EH (cell line): ENCODE measurements at regions not wholly inside any gene's neighbourhood (a gene's known extent, or its start where the extent isn't known, plus 50 kb on each side); places are given as distances from the start of the nearest gene placed in this dataset.
A peak's percentile ranks its signal among the peaks of the same experiment; 100 is the strongest.

Source experiments
- DNase-seq: peaks from one replicate; pipeline ENCODE4 v3.0.0-alpha.2; 2015; ENCODE audit warnings: low read depth

DNA sequence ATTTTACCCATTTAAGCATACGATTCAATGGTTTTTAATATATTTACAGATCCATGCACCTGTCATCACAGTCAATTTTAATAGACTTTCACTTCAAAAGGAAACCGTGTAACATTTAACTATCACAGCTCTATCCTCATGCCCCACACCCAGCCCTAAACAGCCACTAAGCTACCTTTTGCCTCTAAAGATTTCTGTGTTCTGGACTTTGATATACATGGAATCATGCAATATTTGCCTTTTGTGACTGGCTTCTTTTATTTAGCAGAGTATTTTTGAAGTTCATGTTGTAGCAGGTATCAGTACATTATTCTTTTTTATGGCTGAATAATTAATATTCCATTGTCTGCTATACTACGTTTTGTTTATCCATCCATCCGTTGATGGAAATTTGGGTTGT, 50.3 kb upstream of the STX16 start:
- DNase-seq: no peak

DNA sequence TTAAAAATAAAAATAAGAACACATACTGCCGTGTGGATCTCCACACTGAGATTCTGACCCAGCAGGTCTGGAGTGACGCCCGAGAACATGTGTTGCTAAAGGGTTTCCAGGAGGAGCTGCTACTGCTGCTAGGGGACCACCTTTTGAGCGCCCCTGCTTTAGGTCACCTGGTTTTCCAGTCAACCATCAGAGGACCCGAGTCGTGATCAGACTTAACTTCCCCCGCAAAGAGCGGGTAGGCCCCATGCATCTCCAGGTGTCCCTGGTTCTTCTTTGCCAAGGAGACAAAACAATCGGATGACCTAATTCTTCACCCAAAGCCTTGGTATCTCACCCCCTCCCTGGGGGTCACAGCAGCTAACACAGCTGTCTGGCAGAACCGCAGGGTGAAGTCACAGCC, 51.1 kb upstream of the STX16 start:
- DNase-seq: no peak

DNA sequence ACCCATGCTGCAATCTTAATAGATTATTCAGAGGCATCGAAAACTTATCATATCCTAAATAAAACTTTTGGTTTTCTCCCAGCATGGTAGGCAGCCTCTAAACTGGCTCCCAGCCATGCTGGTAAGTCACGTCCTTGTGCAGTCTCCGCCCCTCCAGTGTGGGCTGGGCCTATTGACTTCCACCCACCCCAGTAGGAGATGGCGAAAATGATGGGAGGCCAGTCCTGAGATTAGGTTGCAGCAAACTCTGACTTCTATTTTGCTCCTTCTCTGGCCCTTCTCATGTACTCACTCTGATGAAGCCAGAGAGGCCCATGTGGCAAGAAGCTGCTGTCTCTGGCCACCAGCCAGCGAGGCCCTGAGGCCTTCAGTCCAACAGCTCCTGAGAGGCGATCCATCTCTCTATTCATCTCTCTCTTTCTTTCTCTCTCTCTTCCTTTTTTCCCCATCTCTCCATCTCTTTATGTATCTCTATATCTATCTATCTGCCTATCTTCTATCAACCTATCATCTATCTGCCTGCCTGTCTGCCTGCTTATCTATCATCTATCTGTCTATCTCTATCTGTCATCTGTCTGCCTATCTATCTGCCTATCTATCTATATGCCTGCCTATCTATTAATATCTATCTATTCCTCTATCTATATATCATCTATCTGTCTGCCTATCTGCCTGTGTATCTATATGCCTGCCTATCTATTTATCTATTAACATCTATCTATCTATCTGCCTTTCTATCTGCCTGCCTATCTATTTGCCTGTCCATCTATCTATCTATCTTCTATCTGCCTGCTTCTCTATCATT, 52.7 kb upstream of the STX16 start:
- DNase-seq: peak; percentile 64

GRCh38 chr20:58597249-58597891, 53.7 kb upstream of the STX16 start:
- DNase-seq: no peak

DNA sequence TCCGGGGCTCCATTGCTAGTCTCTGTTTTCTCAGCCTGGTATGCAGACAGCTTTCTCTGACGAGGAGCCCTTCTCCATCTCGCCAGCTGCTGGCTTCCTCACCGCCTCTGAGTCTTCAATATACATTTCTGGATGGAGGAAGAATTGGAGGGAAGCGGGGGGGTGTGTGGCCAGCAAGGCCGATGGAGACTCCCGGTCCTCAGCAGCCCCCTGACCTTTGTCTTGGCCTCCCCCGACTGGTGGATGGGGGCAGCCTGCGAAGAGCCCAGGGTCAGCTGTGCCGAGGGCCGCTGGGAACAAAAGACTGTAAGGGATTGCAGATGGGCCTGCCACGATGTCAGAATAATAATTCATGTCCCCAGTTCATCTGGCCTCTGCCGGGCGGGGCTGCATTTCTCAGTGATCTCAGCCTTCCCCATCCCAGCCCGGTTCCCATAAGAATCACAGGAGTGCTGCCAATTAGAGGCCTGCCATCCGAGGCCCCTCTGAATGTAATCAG, 54.3 kb upstream of the STX16 start:
- DNase-seq: peak; percentile 16

DNA sequence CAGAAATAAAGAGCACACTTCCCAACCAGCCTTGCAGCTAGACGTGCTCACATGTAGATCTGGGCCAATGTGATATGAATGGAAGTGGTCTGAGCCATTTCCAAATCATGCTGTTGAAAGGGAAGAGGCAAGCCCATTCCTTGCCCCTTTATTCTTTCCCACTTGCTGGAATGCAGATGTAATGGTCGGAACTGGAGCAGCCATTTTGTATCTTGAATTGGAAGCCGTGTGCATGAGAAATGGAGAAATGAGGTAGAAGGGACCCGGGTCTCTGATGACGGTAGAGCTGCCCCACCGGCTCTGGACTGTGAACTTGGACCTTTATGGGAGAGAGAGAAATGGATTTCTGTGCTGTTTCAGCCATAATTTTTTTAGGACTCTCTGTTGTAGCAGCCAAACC, 54.8 kb upstream of the STX16 start:
- no peak for DNase-seq

- no peak for DNase-seq
Measured at GRCh38 chr20:58595167-58595566, 55.9 kb upstream of the STX16 start.

GRCh38 chr20:58593880-58594638, 57.0 kb upstream of the STX16 start:
- DNase-seq: no peak

DNA sequence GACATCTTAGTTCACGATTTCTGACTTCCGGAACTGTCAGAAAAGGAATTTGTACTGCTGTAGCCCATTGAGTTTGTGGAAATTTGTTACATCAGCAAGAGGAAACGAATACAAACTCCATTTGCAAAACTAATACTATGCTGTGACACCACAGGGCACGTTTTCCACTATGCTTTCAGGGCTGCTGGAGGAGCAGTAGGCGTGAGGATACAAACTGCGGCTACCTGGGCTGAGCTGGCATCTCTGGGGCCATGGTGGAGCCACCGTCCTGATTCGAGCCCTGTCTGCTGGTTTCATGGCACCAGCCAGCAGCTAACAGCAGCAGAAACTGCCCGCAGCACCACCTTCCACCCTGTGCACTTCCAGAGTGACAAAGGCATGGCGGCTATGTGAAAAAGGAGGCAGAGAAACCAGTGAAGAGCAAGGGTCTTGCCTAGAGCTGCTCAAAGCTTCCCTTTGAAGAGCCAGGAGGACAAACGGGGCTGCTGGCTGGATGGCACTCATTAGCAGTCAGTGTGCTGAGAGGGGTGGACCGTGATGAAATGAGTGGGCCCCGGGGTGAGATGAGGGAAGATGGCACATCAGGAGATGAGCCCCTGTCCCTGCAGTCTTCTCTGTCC, 58.9 kb upstream of the STX16 start:
- no peak for DNase-seq

GRCh38 chr20:58590679-58591473, 60.2 kb upstream of the STX16 start:
- no peak for DNase-seq

DNA sequence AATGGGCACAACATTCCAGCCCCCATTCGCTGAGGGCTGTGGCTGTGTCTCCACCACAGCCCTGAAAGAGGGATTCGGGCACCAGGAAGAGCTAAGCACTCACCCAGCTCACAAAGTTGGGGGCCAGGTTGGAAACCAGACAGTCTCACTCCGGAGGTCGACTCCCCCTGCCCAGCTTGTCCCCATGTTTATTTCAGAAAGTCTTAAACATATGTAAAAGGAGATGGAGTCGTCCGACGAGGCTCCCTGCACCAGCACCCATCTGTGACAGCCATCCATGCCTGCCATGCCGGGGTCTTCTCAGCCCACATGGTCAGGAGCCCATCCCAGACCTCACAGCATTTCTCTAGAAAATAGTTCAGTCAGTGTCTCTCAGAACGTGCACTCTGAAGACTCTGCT, 63.6 kb upstream of the STX16 start:
- DNase-seq: no peak

DNA sequence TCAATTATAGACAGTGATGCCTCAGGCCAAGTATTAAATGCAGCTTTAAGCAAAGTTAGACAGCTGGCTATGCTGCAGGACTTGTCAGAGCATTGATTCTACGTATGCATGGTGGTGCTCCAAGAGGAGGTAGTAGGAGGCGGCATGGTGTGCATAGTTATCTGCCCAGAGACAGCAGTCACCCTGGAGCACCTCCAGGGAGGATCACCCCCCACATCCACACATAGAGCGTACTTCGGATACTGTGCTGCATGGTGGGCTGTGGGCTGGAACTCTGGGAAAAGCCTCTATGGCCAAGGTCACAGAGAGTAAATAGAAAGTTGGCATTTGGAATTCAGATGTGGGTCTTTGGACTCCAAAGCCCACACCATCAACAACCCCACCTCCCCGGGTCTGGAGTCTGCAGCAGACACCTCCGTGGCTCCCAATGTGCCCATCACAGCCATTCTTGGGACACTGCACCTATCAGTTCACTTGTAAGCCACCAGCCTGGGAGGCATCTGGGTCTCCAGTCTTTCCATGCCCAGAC, 64.5 kb upstream of the STX16 start:
- no peak for DNase-seq

DNA sequence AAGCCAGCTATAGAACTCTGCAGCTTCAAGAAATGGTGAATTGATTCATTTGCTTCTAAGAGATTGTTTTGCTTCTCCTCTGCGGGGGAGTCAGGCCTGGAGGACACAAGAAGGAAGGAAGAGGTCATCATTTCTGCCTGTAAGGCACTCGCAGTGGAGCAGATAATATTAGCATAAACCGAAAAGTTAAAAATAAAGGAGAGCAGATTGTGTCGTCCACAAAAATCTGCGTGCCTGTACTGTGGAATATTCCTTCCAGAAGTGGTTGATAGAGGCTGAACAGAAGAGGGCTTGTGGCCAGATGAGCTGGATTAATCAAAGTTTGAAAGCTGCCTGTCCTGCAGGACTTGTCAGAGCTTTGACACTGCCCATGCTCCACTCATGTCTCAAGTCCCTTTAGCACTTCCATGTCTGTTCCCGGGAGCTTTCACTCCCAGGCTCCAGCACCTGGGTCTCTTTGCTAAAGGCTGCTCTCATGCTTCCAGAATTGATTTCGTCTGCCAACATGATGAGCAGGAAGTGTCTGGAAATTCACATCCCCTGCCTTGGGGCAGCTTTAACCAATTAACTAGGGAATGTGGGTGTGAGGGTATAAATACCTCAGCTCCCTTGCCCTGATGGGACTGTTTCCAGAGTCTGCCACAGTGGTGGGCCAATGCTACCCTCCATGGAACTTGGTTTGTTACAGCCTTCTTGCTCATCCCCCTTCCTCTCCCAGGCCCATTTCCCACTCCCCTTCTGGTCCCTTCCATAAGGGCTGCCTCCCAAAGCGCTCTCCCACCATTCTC, 65.1 kb upstream of the STX16 start:
- peak; percentile 64 for DNase-seq

- peak; percentile 51 for DNase-seq
Measured at GRCh38 chr20:58584881-58585752, 66.0 kb upstream of the STX16 start.

GRCh38 chr20:58584051-58584824, 66.8 kb upstream of the STX16 start:
- DNase-seq: no peak

DNA sequence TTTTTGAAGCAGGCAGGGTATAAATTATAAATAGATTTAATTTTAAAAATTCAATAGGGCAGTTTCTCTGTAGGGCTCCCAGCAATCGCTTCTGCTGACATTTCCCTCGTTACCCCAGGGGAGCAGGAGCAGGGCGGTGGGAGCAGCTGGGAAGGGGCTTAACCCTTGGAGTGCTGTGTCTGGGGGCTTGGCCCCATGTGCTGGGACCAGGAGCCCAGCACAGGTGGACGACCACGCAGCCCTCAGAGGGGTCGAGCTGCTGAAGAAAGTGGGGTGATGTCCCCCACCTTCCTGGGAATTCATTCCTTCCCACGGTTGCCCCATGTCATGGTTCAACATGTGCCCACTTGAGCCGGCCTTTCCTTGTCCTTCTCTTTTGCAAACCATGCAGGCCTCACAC, 67.5 kb upstream of the STX16 start:
- no peak for DNase-seq

DNA sequence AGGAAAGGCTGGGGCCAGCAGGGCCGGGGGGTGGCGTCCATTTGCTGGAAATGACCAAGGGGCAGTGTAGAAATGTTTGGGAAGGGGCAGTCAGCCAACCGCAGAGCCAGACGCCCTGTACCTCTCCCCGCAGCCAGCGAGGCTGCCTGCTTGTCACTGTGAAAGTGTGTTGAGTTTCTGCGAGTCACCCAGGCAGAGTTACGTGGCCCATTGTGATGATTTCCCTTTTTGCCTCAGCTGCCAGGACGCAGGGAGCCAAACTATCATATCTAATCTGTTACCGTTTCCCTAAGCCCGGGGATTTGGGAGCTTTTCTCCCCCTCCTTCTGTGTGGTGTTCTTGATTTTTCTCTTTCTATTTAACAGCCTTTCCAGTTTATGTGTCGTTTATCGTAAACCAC, 67.9 kb upstream of the STX16 start:
- DNase-seq: peak; percentile 18

DNA sequence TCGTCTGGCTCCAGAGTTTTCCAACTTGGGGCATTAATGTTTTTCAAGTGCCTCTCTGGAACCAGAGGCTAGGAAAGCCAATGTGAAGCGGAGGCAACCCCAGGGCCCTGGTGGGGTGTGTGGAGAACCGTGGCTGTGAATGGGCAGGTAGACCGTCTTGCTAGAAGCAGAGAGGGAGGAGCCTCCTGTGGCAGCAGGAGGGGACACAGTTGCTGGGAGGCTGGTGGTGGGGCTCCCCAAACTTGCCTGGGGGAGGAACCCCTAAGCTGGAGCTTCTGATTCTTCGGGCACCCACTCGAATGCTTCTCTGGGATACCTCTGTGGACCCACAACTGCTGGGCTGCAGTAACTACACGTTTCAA, 65.3 kb upstream of the APCDD1L start:
- DNase-seq: no peak
